ACHN (cell line): ENCODE measurements at regions not wholly inside any gene's neighbourhood (a gene's known extent, or its start where the extent isn't known, plus 50 kb on each side); places are given as distances from the start of the nearest gene placed in this dataset.
"Not testable (repeated sequence)": the region's sequence is repeated elsewhere in the genome, so short reads cannot be mapped to it uniquely, and the experiment has no call there.

Experiments
- DNase-seq: peaks from one replicate; pipeline ENCODE4 v3.0.0-alpha.2; 2015
- in situ Hi-C: cut with HindIII; loops from 2 replicates; pipeline ENCODE4 v1.10.0; 2017; ENCODE audit warnings: low sequenced_read_pairs, low pct_ligation_motif_present, low pct_unique_long_range_greater_than_20kb

GRCh38 chr6:88512951-88513350, 346.8 kb upstream of the CNR1 start:
- in situ Hi-C loops: no loop called here
- peak; percentile 8 for DNase-seq

- in situ Hi-C loops: no loop called here
- DNase-seq: no peak
These were observed 336.2 kb upstream of the CNR1 start for GRCh38 chr6:88502391-88502790.

GRCh38 chr6:88499845-88500699, 333.9 kb upstream of the CNR1 start:
- no peak for DNase-seq
- in situ Hi-C loops: no loop called here

- in situ Hi-C loops: no loop called here
- no peak for DNase-seq
These were observed 333.3 kb upstream of the CNR1 start for GRCh38 chr6:88499436-88499835.

DNA sequence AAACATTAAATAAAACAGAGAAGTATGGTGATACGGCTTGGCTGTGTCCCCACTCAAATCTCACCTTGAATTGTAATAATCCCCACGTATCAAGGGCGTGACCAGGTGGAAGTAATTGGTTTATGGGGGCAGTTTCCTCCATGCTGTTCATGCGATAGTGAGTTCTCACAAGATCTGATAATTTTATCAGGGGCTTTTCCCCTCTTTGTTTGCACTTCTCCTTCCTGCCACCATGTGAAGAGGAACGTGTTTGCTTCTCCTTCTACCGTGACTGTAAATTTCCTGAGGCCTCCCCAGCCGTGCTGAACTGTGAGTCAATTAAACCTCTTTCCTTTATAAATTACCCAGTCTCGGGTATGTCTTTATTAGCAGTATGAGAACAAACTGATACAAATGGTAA, 331.3 kb upstream of the CNR1 start:
- in situ Hi-C loops, DNase-seq: not testable (repeated sequence)

- in situ Hi-C loops: no loop called here
- no peak for DNase-seq
These were observed 328.4 kb upstream of the CNR1 start for GRCh38 chr6:88494401-88495140.

DNA sequence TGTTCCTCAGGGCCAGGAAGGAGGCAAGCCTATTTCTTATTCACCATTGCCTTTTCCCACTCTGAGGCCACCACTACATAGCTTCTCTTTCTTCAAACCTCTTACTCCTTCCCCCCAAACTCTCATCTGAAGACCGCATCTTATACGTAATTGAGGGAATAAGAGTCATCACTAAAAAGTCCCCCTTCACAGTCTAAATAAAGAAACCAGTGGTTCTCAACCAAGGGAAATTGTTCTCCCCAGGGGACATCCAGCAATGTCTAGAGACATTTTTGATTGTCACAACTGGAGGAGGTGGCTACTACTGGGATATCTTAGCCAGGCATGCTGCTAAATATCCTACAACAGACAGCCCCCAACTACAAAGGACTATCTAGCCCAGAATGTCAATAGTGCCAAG, 327.6 kb upstream of the CNR1 start:
- no peak for DNase-seq
- in situ Hi-C loops: no loop called here

DNA sequence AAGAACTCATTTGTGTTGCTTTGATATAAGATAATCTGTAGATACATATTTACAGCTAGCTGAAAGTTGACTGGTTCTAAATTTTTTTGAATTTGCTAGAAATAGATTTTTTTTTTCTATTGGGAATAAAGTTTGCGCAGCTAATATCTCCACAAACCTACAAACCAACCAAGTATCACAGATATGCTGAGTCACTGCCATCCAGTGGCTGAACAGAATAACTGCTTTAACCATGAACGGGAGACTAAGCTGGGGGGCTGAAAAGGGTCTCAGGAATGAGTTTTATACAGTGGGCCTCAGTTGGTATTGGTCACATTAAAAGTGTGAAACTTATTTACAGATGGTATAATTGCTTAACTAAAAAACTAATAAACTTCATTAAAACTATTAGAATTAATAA, 326.7 kb upstream of the CNR1 start:
- DNase-seq: peak; percentile 19
- in situ Hi-C loops: no loop called here

- in situ Hi-C loops: no loop called here
- no peak for DNase-seq
These were observed 326.1 kb upstream of the CNR1 start for GRCh38 chr6:88492241-88492640.

DNA sequence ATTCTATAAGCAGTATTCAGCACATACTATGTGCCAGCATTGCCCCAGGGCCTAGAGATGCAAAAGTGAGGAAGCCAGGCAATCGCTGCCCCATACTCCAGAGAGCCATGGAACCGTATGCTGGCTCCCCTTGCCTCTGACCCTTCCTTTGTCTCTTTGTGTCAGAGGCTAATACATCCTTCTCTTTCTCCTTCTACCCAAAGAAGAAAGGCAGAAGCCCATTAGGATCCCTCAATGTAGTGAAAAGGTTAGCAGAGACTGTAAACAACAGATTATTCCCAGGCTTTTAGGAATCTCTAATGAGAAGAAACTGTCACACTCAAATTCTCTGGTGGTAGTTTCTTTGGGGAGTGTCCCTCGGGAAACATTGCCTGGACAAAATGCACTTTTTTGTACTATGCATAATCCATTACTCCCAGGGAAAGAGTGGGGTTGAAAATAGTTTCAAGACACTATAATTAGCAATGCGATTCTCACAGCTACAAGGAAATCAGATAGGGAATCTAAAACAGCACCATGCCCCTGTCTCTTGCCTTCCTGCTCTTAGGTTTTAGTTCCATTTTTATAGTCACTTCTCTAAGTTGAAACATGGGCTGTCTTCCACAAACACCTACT, 325.2 kb upstream of the CNR1 start:
- in situ Hi-C loops: no loop called here
- DNase-seq: no peak

- DNase-seq: no peak
- in situ Hi-C loops: no loop called here
These were observed 324.7 kb upstream of the CNR1 start for GRCh38 chr6:88490908-88491264.

GRCh38 chr6:88490195-88490907, 324.2 kb upstream of the CNR1 start:
- in situ Hi-C loops: no loop called here
- DNase-seq: no peak

- in situ Hi-C loops: no loop called here
- no peak for DNase-seq
These were observed 317.3 kb upstream of the CNR1 start for GRCh38 chr6:88483424-88483823.

DNA sequence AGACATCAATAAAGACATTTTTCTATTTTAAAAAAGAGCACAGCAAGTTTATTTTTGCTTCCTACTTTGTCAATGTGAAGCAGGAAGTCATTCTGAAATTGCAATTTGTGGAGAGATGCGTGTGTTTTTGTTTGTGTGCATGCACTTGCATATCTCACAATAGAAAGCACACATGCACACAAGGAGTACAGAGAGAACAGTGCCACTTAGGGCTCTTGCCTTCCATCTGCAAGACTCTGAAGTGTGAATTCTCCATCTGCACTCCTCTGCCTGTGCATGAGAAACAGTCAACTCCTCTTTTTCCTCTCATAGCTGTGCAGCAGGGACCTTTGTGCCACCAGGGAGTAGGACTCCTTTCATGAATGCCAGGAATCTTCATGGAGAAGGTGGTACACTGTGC, 316.3 kb upstream of the CNR1 start:
- in situ Hi-C loops: no loop called here
- no peak for DNase-seq

GRCh38 chr6:88481519-88481918, 315.4 kb upstream of the CNR1 start:
- DNase-seq: no peak
- in situ Hi-C loops: no loop called here

DNA sequence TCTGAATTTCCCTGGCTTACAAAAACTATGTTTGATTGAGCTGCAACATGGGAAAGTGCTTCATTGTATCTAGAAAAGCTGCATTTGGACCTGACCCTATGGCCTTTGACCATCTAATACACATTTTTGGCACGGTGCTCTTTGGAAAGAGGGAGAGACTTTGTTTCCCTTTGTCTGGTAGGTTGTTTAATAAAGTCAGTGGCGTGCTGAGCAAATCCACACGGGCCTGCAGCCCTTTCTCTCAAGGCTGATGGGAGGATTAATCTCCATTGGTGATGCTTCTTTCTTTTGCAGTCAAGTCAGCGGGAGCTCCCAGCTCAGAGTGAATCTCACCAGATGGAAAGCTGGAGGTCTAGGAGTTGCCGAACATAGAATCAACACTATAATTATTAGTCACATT, 314.7 kb upstream of the CNR1 start:
- in situ Hi-C loops: no loop called here
- DNase-seq: no peak

DNA sequence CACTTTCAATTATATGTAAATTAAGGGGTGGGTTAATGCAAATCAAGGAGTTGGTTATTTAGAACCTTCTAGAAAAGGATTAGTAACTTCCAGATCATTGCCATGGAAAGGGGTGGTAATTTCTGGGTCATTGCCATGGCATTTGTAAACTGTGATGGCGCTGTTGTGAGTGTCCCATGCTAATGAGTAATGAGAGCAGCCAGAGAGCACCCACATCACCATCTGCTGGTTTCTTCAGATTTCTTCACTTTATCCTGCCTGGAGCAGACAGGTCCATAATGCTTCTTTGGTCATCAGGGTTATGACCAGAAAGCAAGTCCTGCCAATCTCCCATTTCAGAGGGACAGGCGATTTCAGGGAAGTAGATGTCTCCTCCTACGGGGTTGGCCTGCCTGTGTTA, 311.3 kb upstream of the CNR1 start:
- in situ Hi-C loops: no loop called here
- peak; percentile 5 for DNase-seq

DNA sequence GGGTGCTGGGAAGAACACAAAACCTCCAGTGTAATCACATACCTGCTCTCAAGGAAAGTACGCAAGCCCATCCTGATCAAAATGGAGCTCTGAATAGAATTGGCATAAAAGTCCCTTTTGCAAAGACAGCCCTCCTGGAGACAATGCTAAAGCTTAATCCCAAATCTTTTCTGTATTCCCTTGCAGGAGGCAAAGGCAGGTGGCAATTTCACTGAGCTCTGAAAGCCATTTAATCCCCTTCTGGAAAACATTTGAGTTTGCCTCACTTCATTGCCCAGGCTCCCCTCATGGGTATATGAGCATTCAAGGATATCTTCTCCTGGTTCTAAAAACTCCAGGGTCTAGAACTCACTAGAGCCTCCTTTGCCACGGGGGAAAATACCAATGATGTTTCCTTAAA, 310.2 kb upstream of the CNR1 start:
- in situ Hi-C loops: no loop called here
- no peak for DNase-seq

GRCh38 chr6:88474720-88475119, 308.6 kb upstream of the CNR1 start:
- DNase-seq: no peak
- in situ Hi-C loops: no loop called here
